Chondrocyte (in vitro differentiated cells): ENCODE measurements at regions not wholly inside any gene's neighbourhood (a gene's known extent, or its start where the extent isn't known, plus 50 kb on each side); places are given as distances from the start of the nearest gene placed in this dataset.

Experiments used
- DNase-seq: peaks from one replicate; pipeline ENCODE4 v3.0.0; 2021; ENCODE audit warnings: mixed read lengths, low spot score
- H3K27ac Mint-ChIP-seq: one replicate; pipeline ENCODE4 v1.8.0; 2021; ENCODE audit warnings: mild to moderate bottlenecking, moderate library complexity, mixed read lengths; ENCODE audit not compliant: unreplicated experiment
- H3K27me3 Mint-ChIP-seq: 2 replicates; pipeline ENCODE4 v1.8.0; 2021; ENCODE audit warnings: low read depth, mixed read lengths
- H3K36me3 Mint-ChIP-seq: 2 replicates; pipeline ENCODE4 v1.8.0; 2021; ENCODE audit warnings: low read depth, mixed read lengths
- H3K4me1 Mint-ChIP-seq: 2 replicates; pipeline ENCODE4 v1.8.0; 2021; ENCODE audit warnings: low read depth, mild to moderate bottlenecking, mixed read lengths
- H3K4me3 Mint-ChIP-seq: one replicate; pipeline ENCODE4 v1.8.0; 2021; ENCODE audit warnings: mild to moderate bottlenecking, moderate library complexity, mixed read lengths; ENCODE audit not compliant: unreplicated experiment
- H3K9me3 Mint-ChIP-seq: 2 replicates; pipeline ENCODE4 v1.8.0; 2021; ENCODE audit warnings: low read depth, mixed read lengths
- CTCF ChIP-seq: fragments of 200-600 bp; sonication (generic); IDR thresholded peaks from 2 replicates; pipeline ENCODE4 v1.5.0; 2021; ENCODE audit warnings: antibody characterized with exemption, mild to moderate bottlenecking, moderate library complexity

- no peak overlapping the region for H3K4me3 Mint-ChIP-seq
- H3K27ac Mint-ChIP-seq = no peak overlapping the region
- H3K9me3 Mint-ChIP-seq = no peaks in the 10 kb centered on the region
- H3K36me3 Mint-ChIP-seq = peaks cover 2% of the 10 kb centered on the region
- no peaks in the 10 kb centered on the region for H3K4me1 Mint-ChIP-seq
- H3K27me3 Mint-ChIP-seq = no peaks in the 10 kb centered on the region
- TF ChIP-seq CTCF = no peak
- DNase-seq = no peak
Measured at GRCh38 chr20:24746351-24746685, 202.8 kb upstream of the CST7 start.

- peaks cover 2% of the 10 kb centered on the region for H3K36me3 Mint-ChIP-seq
- no peaks in the 10 kb centered on the region for H3K27me3 Mint-ChIP-seq
- H3K4me3 Mint-ChIP-seq = no peak overlapping the region
- H3K9me3 Mint-ChIP-seq = no peaks in the 10 kb centered on the region
- no peak for TF ChIP-seq CTCF
- H3K4me1 Mint-ChIP-seq = no peaks in the 10 kb centered on the region
- DNase-seq = no peak
- no peak overlapping the region for H3K27ac Mint-ChIP-seq
Measured at GRCh38 chr20:24747010-24747712, 201.9 kb upstream of the CST7 start.

- Mint-ChIP-seq H3K27me3 (no peaks in the 10 kb centered on the region), H3K9me3 (no peaks in the 10 kb centered on the region)
Measured at GRCh38 chr20:24747881-24748595, 201.0 kb upstream of the CST7 start.

GRCh38 chr20:24751551-24751950 is 197.5 kb upstream of the CST7 start:
- no peak for TF ChIP-seq CTCF
- H3K4me3 Mint-ChIP-seq = no peak overlapping the region
- peaks cover 2% of the 10 kb centered on the region for H3K36me3 Mint-ChIP-seq
- peaks cover 15% of the 10 kb centered on the region for H3K4me1 Mint-ChIP-seq
- H3K9me3 Mint-ChIP-seq = no peaks in the 10 kb centered on the region
- DNase-seq = no peak
- H3K27ac Mint-ChIP-seq = no peak overlapping the region
- H3K27me3 Mint-ChIP-seq = no peaks in the 10 kb centered on the region

More at GRCh38 chr20:24747881-24748595, 201.0 kb upstream of the CST7 start:
- Mint-ChIP-seq H3K4me1 (no peaks in the 10 kb centered on the region), H3K27ac (no peak overlapping the region), H3K36me3 (peaks cover 2% of the 10 kb centered on the region), H3K4me3 (no peak overlapping the region)
- no peak for DNase-seq
- no peak for TF ChIP-seq CTCF

- no peak for TF ChIP-seq CTCF
- Mint-ChIP-seq H3K36me3 (peaks cover 2% of the 10 kb centered on the region), H3K27ac (no peak overlapping the region), H3K9me3 (no peaks in the 10 kb centered on the region), H3K4me3 (no peak overlapping the region), H3K27me3 (no peaks in the 10 kb centered on the region), H3K4me1 (peaks cover 17% of the 10 kb centered on the region)
- no peak for DNase-seq
Measured at GRCh38 chr20:24752612-24753011, 196.5 kb upstream of the CST7 start.
